ENCODE measurements at regions not wholly inside any gene's neighbourhood (a gene's known extent, or its start where the extent isn't known, plus 50 kb on each side); places are given as distances from the start of the nearest gene placed in this dataset.

DNA sequence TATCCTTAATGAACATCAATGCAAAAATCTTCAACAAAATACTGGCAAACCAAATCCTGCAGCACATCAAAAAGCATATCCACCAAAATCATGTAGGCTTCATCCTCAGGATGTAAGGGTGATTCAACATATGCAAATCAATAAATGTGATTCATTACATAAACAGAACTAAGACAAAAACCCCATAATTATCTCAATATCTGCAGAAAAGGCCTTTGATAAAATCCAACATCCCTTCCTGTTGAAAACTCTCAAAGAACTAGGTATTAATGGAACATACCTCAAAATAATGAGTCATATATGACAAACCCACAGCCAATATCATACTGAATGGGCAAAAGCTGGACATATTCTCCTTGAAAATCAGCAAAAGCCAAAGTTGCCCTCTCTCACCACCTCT, 54.6 kb upstream of the DEPDC1 start:
- DNase-seq: no peak

DNA sequence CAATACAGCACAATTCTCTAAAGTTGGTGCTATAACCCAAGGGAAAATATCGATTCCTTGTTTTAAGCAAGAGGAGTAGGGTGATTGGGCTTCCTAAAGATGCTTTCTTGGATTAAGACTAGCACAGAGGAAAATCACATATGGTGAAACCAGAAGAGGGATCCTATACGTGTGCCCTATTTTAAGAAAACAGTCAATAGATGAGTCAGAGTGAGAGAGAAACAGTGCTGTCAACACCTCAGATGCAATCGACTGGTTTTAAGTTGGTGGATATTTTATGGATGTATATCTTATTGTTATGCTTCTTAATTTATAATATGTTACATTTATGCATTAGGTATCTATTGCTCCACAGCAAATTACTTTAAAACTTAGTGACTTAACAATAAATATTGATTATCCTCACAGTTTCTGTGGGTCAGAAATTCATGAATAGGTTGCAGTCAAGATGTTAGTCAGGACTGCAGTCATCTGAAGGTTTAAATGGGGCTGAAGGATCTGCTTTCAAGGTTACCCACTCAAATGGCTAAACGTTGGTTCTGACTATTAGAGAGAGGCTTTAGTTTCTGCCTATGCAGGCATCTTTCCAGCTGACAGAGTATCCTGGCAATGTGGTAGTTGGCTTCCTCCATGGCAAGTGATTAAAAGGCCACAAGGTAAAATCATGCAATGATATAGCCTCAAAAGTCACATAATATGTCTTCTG, 61.6 kb upstream of the DEPDC1 start:
- DNase-seq: no peak

DNA sequence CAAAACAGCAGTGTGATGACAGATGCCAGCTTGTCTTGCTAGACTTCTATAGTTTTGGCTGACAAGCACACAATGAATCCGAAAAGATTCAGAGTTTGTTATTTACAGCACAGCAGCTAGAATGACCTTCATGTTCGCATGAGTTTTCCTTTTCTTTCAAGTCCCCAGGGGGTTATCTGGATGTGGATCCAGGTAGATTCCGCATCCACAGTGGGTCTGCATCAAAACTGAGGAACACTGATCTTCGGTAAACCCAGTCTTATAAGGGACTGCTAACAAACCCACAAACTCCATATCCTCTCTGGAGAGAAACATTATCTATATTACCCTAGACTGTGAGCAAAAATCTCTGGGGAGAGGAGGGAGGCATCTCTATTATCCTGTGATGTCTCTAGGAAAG, 69.0 kb upstream of the DEPDC1 start:
- DNase-seq: no peak

DNA sequence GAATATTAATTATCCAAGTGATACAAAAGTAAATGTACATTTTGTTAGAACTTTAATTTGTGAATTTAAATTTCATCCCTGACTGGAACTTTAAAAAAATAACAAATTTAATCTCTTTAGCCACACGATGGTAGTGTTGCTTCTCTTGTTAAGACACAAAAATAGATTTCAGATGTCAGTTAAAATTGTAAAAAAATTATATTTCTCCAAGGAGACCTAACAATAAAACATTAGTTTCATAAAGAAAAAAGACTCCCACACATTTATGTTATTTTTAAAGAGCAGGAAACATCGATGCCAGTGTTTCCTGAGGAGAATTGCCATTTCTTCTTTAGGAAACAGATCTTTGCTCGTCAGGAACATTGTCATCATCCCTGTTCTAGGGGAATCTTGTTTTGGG, 74.0 kb upstream of the DEPDC1 start:
- no peak for DNase-seq

DNA sequence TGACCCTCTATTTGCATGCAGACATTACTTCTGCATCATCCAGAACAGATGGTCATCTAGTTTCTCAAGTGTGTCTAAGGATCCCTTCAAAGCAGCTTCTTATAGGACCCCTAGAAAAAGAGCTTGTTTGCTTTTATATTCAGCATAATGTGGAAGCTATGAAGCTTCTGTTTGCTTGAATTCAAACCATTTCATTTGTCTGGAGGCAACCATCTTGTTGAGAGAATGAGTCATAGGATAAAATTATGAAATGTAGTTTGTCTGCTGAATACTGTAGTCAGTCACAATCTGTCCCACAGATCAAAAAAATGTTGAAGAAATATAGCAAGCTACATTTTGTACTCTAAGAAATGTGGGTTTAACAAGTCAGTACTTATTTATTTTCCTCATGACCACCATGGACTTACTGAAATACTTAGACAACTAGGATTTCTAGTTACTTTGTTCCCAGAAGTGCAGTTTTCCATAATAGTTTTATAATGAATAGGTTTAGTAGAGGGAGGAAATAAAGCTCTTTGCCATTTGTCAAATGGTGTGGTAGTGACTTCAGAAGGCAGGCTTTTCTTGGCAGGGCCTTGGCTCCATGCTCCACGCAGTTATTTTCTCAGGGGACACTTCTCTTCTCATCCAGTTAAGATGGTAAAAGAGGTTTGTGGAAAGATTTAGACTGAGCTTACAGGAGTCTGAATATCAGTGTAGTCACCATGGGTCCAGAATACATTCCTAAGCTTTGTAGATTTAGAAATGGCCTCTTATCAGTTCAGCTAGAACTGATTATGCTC, 74.8 kb upstream of the DEPDC1 start:
- DNase-seq: no peak

DNA sequence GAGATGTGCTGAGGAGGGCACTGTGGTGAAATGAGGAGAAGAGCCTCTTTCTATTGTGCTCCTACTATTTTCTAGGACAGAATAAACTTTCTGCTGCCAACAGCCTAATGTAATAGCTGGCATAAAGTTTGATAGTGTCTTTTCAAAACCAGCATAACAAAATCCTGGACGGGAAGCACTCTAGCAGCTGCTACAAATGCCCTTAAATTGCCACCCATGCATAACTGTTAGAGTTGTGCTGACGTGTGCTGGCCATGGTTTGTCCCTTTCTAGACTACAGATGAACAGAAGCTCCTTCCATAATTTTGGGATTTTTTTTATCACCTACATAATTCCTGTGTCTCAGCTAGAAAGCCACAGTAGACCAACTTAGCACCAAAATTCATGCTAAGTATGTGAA, 88.5 kb upstream of the DEPDC1 start:
- DNase-seq: peak; percentile 85

DNA sequence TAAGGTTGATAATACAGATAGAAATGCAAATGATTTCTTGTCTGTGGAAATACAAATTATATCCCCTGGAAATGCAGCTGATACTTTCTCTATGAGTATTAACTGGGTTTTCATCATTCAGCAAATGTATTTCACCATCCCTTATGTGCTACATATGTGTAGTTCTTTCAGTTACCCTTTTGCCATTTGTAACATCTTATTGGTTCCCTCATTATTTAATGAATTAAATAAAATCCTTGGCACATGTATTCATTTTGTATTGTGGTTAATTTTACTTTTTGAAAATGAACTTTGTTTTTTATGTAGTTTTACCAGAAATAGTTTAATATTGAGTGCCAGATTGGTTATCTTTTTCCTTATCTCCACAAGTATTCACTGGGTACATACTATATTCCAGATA, 89.9 kb upstream of the DEPDC1 start:
- no peak for DNase-seq

DNA sequence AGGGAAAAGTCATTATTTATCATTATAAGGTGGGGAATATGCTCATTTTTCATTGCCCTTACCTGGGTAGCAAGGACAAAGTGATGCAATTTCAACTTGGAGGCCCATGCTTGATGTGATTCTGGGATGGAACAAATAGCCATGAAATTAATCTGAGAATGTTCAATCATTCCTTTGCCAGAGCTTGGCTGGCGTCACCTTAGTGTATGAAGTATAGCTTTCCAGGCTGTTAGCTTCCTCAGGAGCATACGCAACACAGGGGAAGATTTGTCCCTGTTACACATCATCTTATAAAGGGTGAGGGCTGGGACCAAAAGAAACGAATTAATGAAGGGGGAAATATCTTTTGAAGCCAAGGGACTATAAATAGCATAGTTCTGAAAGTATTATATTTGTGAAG, 91.4 kb upstream of the DEPDC1 start:
- DNase-seq: no peak

DNA sequence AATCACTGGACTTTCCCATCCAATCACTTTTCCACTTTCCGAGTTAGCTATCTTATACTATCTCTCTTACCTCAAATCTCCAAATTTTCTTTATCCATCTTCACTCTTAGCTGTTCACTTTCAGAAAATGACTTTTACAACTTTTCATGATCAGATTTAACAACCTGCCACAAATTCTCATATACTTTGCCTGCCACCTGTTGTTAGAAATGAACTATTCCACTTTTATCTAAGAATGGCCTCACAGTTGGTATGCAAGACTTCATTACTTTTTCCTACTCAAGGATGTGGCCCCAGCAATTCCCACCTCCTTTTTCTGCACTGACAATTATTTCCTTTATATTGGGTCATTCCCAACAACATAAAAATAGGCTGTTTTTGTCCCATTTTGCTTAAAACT, 93.6 kb upstream of the DEPDC1 start:
- DNase-seq: no peak

DNA sequence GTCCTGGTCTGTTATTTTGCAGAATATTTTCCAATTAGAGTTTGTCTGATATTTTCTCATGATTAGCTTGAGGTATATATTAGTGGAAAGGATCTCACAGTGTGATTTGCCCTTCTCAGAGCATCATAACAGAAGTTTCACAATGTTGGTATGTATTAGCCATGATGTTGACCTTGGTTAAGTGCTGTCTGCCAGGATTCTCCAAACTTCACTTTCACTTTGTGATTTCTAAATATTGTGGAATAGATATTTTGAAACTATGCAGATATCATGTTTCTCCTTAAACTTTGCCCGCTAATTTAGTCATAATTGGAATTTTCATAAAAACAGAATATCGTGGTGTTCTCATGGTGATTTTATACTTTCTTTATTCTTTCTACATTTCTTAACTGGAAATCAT, 98.0 kb upstream of the DEPDC1 start:
- DNase-seq: no peak

DNA sequence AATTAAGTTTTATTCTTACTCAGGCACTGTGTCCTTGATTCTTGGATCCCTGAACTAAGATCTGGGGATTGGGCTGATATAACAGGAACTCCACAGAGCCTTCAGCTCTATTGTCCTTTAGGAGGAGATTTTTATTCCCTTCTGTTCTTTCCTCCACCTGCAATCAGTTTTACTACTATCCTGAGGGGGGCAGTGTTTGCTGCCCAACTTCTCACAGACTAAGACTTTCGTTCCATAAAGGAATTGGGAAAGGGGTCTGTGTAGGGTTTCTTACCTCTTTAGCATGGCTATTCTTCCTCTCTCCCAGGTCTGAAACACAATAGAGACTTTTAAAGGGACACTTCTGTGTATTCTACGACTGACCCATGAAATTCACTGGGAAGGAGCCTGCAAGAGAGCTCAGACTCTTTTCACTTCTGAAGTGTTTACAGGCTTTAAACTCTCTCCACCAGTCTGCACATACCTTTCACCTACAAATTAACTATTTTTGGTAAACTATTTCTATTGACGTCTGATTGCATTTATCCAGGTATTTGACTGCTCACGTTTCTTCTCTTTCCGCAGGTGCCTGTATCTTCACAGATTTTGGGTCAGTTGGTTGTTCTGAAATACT, 103.3 kb upstream of the DEPDC1 start:
- no peak for DNase-seq

DNA sequence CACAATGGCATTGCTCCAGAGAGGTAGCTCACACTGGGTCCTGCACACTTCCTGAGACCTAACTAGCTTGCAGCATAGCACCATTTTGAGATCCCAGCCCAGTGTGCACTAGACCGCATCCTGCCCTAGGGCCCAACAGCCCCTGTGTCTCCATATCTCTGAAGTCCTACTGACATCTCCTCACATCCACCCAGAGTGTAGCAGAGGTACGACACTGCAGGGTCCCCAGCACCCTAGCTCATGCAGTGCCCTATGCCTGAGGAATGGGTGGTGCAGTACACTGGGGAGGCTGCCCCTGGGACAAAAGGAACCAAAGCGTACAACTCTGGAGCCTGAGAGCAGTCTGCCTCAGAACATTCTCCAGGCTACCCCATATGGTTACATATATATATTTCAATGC, 111.4 kb upstream of the DEPDC1 start:
- DNase-seq: no peak

DNA sequence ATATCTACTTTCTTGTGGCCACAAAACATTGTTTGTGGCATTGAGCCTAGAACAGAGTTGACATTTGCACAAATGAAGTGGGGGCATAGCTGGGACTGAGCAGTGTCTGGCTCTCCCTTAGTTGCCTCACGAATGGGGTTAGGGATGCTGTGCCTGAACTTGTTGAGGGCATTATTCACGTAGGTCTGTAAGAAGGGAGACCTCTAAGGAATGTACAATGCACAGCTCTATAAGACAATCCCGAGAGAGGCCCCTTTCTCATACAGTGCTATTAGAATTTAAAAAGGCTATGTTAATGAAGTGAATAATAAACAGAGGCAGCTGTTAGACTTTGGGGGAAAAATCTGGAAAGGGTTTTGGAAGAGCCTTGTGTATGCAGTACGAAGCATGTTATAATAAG, 118.4 kb upstream of the DEPDC1 start:
- DNase-seq: no peak

DNA sequence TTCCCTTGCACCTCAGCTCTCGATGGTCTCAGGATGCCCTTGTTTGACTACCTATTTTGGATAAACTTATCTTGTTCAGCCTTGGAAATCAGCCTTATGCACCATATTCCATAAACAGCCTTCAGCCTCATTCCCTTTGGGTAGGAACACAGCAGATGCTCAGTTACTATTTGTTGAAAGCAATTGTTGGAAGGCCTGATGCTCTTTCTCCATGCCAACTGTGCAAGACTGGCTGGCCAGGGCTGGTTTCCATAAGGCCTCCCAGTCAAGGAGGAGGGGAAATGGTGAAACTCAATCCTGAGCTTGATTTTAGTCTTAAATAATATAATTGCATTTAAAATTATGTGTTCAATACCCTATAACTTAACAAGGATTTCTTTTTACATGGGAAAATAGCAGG, 121.1 kb upstream of the DEPDC1 start:
- DNase-seq: no peak

DNA sequence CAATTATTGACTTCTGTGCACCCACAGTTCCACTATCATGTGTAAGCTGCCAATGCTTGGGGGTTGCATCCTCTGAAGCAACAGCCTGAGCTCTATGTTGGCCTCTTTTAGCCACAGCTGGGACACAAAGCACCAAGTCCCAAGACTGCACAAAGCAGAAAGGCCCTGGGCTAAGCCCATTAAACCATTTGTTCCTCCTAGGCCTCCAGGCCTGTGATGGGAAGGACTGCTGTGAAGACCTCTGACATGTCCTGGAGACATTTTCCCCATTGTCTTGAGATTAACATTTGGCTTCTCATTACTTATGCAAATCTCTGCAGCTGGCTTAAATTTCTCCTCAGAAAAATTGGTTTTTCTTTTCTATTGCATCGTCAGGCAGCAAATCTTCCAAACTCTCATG, 123.7 kb upstream of the DEPDC1 start:
- DNase-seq: no peak

DNA sequence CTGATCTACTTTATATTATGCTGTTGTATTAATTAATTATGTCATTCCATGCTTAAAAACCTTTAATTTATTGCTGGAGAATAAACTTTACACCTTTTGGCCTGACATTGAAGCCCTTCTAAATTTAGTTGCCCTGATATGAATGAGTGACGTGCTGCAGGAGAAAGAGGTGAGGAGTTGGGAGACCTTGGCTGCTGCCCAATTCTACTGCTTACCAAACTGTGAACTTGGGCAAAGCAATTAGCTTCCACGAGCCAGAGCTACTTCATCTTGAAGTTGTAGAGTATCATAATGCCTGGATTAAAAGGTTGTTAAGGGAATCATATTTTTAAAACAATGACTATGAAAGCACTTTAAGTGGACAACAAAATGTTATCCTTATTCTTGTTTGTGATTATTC, 126.8 kb upstream of the DEPDC1 start:
- DNase-seq: no peak

DNA sequence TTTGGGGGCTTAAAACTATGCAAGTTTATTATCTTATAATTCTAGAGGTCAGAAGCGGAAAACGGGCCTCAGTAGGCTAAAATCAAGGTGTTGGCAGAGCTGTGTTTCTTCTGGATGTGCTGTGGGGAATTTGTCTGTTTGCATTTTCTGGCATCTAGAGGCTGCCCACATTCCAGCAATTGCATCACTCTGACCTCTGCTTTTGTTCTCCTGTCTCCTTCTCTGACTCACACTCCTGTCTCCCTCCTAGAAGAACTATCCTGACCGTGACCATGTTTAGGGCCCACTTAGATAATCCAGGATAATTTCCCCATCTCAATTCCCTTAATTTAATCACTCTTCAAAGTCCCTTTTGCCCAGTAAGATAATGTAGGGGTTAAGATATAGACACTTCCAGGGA, 127.4 kb upstream of the DEPDC1 start:
- no peak for DNase-seq

DNA sequence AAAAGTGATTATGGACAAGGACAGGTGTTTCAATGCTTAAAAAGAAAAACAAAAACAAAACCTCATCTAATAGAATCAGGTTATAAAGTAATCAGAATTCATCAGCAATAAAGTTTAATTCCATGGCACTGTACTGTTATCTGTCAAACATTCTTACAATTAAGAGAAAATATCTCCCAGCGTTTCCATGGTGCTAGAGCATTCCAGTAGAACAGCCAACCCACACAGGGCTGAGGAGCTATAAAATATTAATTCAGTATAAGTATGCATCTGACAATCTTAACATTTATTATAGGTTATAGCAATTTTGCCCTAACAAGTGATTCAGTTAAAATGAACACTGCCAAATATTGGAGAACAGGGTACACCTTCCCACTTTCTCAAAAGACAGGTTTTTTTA, 128.7 kb upstream of the DEPDC1 start:
- DNase-seq: no peak

DNA sequence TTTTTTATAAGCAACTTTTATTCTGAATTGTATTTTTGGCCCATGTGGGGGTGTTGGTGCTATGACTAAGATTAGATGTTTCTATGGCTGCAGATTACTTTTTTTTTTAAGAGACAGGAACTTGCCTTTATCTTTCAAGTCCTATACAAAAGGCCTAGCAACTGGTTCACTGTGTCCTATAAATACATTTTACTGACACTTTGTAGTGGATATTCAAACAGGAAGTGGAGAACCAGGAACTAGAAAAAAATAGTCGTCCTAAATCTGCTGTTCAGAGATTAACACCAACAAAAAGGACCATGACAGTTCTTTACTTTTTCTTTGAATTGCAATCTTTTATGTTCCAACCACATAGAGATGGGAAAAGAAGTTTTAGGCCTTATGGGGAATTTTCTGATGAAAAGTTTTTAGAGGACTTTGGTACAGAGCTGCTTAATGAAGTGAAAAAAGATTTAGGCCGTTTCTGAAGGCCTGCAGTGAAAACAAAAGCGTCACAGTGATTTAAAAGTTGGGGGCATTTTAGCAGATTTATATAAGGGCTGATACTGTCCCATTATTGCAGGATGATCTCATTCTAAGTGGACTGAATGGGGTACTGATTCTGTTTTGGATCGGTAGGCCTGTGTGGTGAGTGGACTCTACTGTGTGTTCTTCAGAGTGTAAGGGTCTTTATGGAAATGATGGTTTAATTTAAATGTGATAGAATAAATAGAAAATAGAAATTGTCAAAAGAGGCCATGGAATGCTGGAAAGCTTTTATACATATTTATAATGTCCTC, 136.4 kb upstream of the DEPDC1 start:
- DNase-seq: no peak

DNA sequence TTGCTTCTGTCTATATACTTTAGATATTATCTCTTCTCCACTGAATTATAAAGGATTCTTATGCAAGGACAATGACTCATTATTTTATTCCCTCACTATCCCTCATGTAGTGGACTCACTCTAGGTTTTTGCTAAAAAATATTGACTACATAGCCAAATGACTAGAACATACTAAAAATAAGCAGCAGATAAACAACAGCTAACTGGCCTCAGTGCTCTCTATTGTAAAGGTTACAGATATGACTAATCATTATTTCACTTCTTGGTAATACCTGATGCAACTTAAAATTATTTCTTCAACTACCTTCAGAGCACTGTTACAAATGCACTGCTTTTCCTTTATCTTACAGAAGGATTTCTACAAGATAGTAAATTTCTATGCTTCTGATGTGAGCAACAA, 147.6 kb upstream of the DEPDC1 start:
- DNase-seq: no peak

DNA sequence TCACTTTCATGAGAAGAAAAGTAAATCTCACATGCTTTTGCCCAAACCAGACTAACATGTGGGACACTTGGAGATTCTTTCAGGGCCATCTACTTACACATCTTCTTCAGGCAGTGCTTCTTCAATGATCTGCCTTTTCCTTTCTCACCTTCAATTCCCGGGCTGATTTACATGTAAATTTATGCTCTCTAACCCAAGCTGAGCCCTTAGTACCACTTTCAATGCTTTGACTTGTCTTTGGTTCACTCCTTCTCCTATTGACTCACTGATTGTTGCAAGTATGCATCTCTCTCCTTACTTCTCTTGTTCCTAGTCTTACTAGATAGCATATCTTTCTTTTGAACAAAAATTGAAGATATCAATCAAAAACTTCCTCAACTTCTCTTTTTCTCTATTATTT, 154.2 kb upstream of the DEPDC1 start:
- DNase-seq: no peak

DNA sequence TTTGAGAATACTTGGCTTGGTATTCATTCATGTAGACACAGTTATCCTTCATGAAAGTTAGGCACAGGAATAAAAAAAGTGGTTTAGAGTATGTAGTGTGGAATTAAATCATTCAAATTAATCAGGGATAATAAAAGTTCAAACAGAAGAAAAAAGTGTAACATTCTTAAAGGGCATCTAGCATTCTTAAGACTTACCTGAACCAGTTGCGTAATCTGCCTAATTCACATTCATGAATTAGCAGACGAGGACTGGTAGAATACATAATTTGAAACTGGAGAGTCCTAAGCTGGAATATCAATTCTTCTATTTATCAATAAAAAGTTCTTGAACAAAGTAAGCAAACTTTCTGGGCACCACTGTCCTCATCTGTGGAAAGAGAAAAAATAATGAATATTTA, 157.0 kb upstream of the DEPDC1 start:
- DNase-seq: no peak

DNA sequence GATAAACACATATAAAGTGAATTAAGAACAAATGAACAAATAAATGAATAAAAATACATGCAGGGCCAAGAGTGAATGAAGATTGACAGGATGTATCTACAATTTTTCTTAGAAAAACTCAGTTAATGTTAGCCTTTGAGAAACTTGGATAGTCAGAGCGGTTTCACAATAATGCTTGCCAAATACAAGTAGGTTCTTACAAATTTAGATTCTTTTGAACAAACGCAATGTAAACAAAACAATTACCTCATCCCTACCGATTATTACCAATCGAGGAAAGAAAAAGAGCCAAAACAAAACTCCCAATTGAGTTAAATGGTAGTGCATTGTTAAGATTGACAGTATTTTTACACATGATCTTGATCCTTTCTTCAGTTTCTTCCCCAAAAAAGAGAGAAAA, 176.9 kb upstream of the DEPDC1 start:
- DNase-seq: no peak

DNA sequence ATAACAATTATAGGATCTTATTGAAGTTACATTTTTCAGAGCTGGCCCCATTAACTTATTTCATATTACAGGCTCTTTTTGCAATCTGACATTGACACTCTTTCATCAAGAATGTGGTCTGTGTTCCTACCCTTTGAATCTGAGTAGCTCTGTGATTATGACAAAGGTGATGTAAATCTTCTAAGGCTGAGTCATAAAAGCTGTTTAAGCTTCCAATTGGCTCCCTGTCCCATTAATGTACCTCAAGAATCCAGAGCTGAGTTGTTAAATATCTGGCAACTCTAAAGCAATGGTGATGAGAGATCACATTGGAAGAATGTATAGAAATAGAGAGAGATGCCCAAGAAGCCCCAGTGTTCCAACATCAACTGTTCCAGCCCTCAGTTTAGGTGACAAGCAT, 178.5 kb upstream of the DEPDC1 start:
- no peak for DNase-seq
